ENCODE measurements at regions not wholly inside any gene's neighbourhood (a gene's known extent, or its start where the extent isn't known, plus 50 kb on each side); places are given as distances from the start of the nearest gene placed in this dataset.
"Not testable (repeated sequence)": the region's sequence is repeated elsewhere in the genome, so short reads cannot be mapped to it uniquely, and the experiment has no call there.

- peak; percentile 3 for DNase-seq
Measured at GRCh38 chr1:25131794-25132193, 100.5 kb downstream of the SYF2 start.

- peak; percentile 2 for DNase-seq
Measured at GRCh38 chr1:25130895-25131294, 101.4 kb downstream of the SYF2 start.

GRCh38 chr1:25129380-25129779 lies 102.9 kb downstream of the SYF2 start:
- DNase-seq = no peak

GRCh38 chr1:25128121-25128621 lies 104.1 kb downstream of the SYF2 start:
- DNase-seq = no peak

- DNase-seq = no peak
Measured at GRCh38 chr1:25126562-25126961, 105.7 kb downstream of the SYF2 start.

- no peak for DNase-seq
Measured at GRCh38 chr1:25123551-25123950, 108.8 kb downstream of the SYF2 start.

GRCh38 chr1:25122747-25123146 lies 109.6 kb downstream of the SYF2 start:
- DNase-seq = no peak

- no peak for DNase-seq
Measured at GRCh38 chr1:25120281-25120680, 112.0 kb downstream of the SYF2 start.

- DNase-seq = peak; percentile 42
Measured at GRCh38 chr1:25118546-25118945, 113.8 kb downstream of the SYF2 start.

GRCh38 chr1:25117233-25117823 lies 115.0 kb downstream of the SYF2 start:
- DNase-seq = peak; percentile 59

GRCh38 chr1:25116832-25117231 lies 115.5 kb downstream of the SYF2 start:
- no peak for DNase-seq

- not testable (repeated sequence) for DNase-seq
Measured at GRCh38 chr1:25116117-25116516, 116.2 kb downstream of the SYF2 start.

- no peak for DNase-seq
Measured at GRCh38 chr1:25113731-25114130, 118.6 kb downstream of the SYF2 start.

GRCh38 chr1:25113086-25113485 lies 119.2 kb downstream of the SYF2 start:
- DNase-seq = no peak

- DNase-seq = no peak
Measured at GRCh38 chr1:25112400-25112799, 119.9 kb downstream of the SYF2 start.

- DNase-seq = no peak
Measured at GRCh38 chr1:25111706-25112105, 120.6 kb downstream of the SYF2 start.

GRCh38 chr1:25110485-25110884 lies 121.8 kb downstream of the SYF2 start:
- DNase-seq = no peak

GRCh38 chr1:25110036-25110435 lies 122.3 kb downstream of the SYF2 start:
- no peak for DNase-seq

GRCh38 chr1:25109531-25109951 lies 122.8 kb downstream of the SYF2 start:
- no peak for DNase-seq

GRCh38 chr1:25107643-25108010 lies 124.7 kb downstream of the SYF2 start:
- no peak for DNase-seq

- DNase-seq = no peak
Measured at GRCh38 chr1:25106976-25107642, 125.2 kb downstream of the SYF2 start.

GRCh38 chr1:25106352-25106751 lies 126.0 kb downstream of the SYF2 start:
- DNase-seq = peak; percentile 50

- DNase-seq = no peak
Measured at GRCh38 chr1:25105836-25106235, 126.5 kb downstream of the SYF2 start.

GRCh38 chr1:25104932-25105561 lies 127.3 kb downstream of the SYF2 start:
- no peak for DNase-seq

Measured in stimulated activated CD8-positive, alpha-beta memory T cell treated with anti-CD3 and anti-CD28 coated beads, Interleukin-4, amount 100 ng/mL, for 48 hours (primary cell).